HepG2 (cell line): ENCODE measurements at regions not wholly inside any gene's neighbourhood (a gene's known extent, or its start where the extent isn't known, plus 50 kb on each side); places are given as distances from the start of the nearest gene placed in this dataset.

ENCODE experiments used
- ATAC-seq: fragments of 200-7000 bp; cut with Tn5 transposase; 3 replicates; pipeline ENCODE4 v1.9.1; 2020; ENCODE audit warnings: mild to moderate bottlenecking, moderate library complexity
- BruUV-seq: library from RNA; stranded (reverse); fragments of 400-500 nt; replicated peaks from 2 replicates; lab custom pipeline; 2021; lab: Mats Ljungman, UMichigan
- CTCF ChIA-PET: fragments of 300-600 bp; formaldehyde crosslinking; extraction: SDS; loops from one replicate; lab custom pipeline; 2021; ENCODE audit warnings: low total read pairs, inconsistent platforms, low intra/inter-chr PET ratio; lab: Yijun Ruan, JAX
- POLR2A ChIA-PET: fragments of 350-600 bp; sonication (Branson Sonifier 250); formaldehyde crosslinking; loops from one replicate; lab custom pipeline; 2020; ENCODE audit warnings: antibody characterized with exemption, inconsistent platforms; lab: Yijun Ruan, JAX
- DNase-seq: peaks from one replicate; pipeline ENCODE4 v3.0.0-alpha.2; 2015; ENCODE audit warnings: low spot score
- FAIRE-seq: peaks from 3 replicates; lab custom pipeline; 2011; peaks lifted over from hg19 to GRCh38; lab: Jason Lieb, UNC
- H2AFZ ChIP-seq: one replicate; pipeline ENCODE4 v1.6.1; 2011; ENCODE audit warnings: low read length, inconsistent platforms
- H3K27ac ChIP-seq: fragments of 300-600 bp; 3 replicates; pipeline ENCODE4 v1.8.0; 2011; ENCODE audit warnings: mixed run types, mild to moderate bottlenecking, mixed read lengths, low read length, inconsistent platforms; ENCODE audit not compliant: insufficient read depth; ENCODE audit errors: extremely low read length
- H3K27me3 ChIP-seq, 2 experiments: fragments of 200-600 bp in 1 of 2; 2 replicates in 1 of 2; 3 replicates in 1 of 2; pipeline versions ENCODE4 v1.6.0 to v1.8.0; 2011; ENCODE audit warnings: low read length in 2 of 2, mild to moderate bottlenecking in 2 of 2, moderate library complexity in 2 of 2, inconsistent platforms in 1 of 2; ENCODE audit not compliant: insufficient read depth in 2 of 2, control insufficient read depth in 1 of 2
- H3K36me3 ChIP-seq, 2 experiments: fragments of 200-600 bp in 1 of 2; replicated peaks in 1 of 2; 2 replicates in 1 of 2; 3 replicates in 1 of 2; pipeline versions ENCODE4 v1.5.1 to v1.8.0; 2011; ENCODE audit warnings: low read length in 2 of 2, inconsistent platforms in 1 of 2; ENCODE audit not compliant: insufficient read depth in 2 of 2, control insufficient read depth in 1 of 2
- H3K4me1 ChIP-seq: 2 replicates; pipeline ENCODE4 v1.5.1; 2012; ENCODE audit warnings: low read length, inconsistent platforms; ENCODE audit not compliant: insufficient read depth
- H3K4me2 ChIP-seq: 2 replicates; pipeline ENCODE4 v1.6.0; 2011; ENCODE audit warnings: low read depth, low read length, inconsistent platforms
- H3K4me3 ChIP-seq, 3 experiments: fragments of 200-600 bp in 1 of 3; sonication (generic), shearing (Covaris generic) in 1 of 3; replicated peaks in 1 of 3; 2 replicates each; pipeline ENCODE4 v1.5.1; 2011 to 2016; ENCODE audit warnings: low read length in 3 of 3, inconsistent platforms in 2 of 3, low read depth in 2 of 3, mild to moderate bottlenecking in 2 of 3, control low read depth in 1 of 3, mixed read lengths in 1 of 3; ENCODE audit not compliant: insufficient read depth in 1 of 3
- H3K79me2 ChIP-seq: one replicate; pipeline ENCODE4 v1.6.1; 2011; ENCODE audit warnings: low read length, inconsistent platforms; ENCODE audit not compliant: insufficient read depth
- H3K9ac ChIP-seq: 2 replicates; pipeline ENCODE4 v1.6.0; 2011; ENCODE audit warnings: mild to moderate bottlenecking, low read depth, low read length, inconsistent platforms; ENCODE audit not compliant: insufficient read depth
- H3K9me3 ChIP-seq: 2 replicates; pipeline ENCODE4 v1.5.1; 2012; ENCODE audit warnings: mild to moderate bottlenecking, low read length
- H4K20me1 ChIP-seq: 2 replicates; pipeline ENCODE4 v1.6.0; 2011; ENCODE audit warnings: inconsistent platforms, mild to moderate bottlenecking, low read length, moderate library complexity; ENCODE audit not compliant: insufficient read depth
- ARNT ChIP-seq: fragments of 450-650 bp; IDR thresholded peaks from 2 replicates; pipeline ENCODE4 v1.6.1; 2017
- CBX5 ChIP-seq: sonication (generic); formaldehyde crosslinking; IDR thresholded peaks from 2 replicates; pipeline ENCODE4 v1.4.0; 2020; ENCODE audit warnings: missing genetic modification reagents, borderline replicate concordance
- KLF13 ChIP-seq: sonication (generic); formaldehyde crosslinking; IDR thresholded peaks from 2 replicates; pipeline ENCODE4 v1.4.0; 2020; ENCODE audit warnings: mild to moderate bottlenecking, missing genetic modification reagents
- NR2C2 ChIP-seq: sonication (generic); formaldehyde crosslinking; IDR thresholded peaks from 2 replicates; pipeline ENCODE4 v1.4.0; 2020; ENCODE audit warnings: missing genetic modification reagents, mild to moderate bottlenecking, moderate library complexity, borderline replicate concordance
- SUZ12 ChIP-seq: fragments of 150-350 bp; IDR thresholded peaks from 2 replicates; pipeline ENCODE4 v1.6.1; 2014; ENCODE audit warnings: low read depth, low read length
- TAF15 ChIP-seq: fragments of 200-400 bp; formaldehyde crosslinking; IDR thresholded peaks from one replicate; pipeline ENCODE4 v1.6.1; 2018; ENCODE audit warnings: mild to moderate bottlenecking, low read depth, low read length; ENCODE audit not compliant: poor library complexity, severe bottlenecking
- ZNF274 ChIP-seq: sonication (generic); formaldehyde crosslinking; IDR thresholded peaks from 2 replicates; pipeline ENCODE4 v1.5.1; 2020; ENCODE audit warnings: mild to moderate bottlenecking, missing genetic modification reagents
- ZNF354B ChIP-seq: sonication (generic); formaldehyde crosslinking; IDR thresholded peaks from 2 replicates; pipeline ENCODE4 v1.8.0; 2022; ENCODE audit warnings: mild to moderate bottlenecking, missing genetic modification reagents
- ZNF383 ChIP-seq: sonication (generic); formaldehyde crosslinking; IDR thresholded peaks from 2 replicates; pipeline ENCODE4 v1.4.0; 2020; ENCODE audit warnings: missing genetic modification reagents, mild to moderate bottlenecking, borderline replicate concordance
- ZNF550 ChIP-seq: sonication (generic); formaldehyde crosslinking; IDR thresholded peaks from 2 replicates; pipeline ENCODE4 v1.4.0; 2020; ENCODE audit warnings: mild to moderate bottlenecking, missing genetic modification reagents, borderline replicate concordance
- ZNF782 ChIP-seq: sonication (generic); formaldehyde crosslinking; IDR thresholded peaks from 2 replicates; pipeline ENCODE4 v1.4.0; 2020; ENCODE audit warnings: missing genetic modification reagents, mild to moderate bottlenecking, borderline replicate concordance
- in situ Hi-C: cut with HindIII; loops from 2 replicates; pipeline ENCODE4 v1.10.0; 2017; ENCODE audit warnings: low pct_unique_long_range_greater_than_20kb; ENCODE audit not compliant: extremely low pct_ligation_motif_present
- intact Hi-C: fragments of 100-400 bp; cut with micrococcal nuclease; formaldehyde crosslinking; loops from one replicate; pipeline ENCODE4 v1.10.0; 2022; ENCODE audit not compliant: unreplicated experiment
- TF ChIP-seq, protein P1 (sequence below): IDR thresholded peaks from 2 replicates; pipeline ENCODE4 v1.6.1; 2016; ENCODE audit warnings: missing biosample characterization, missing genetic modification reagents, low read depth
- TF ChIP-seq, protein P2 (sequence below): IDR thresholded peaks from 2 replicates; pipeline ENCODE4 v1.6.1; 2016; ENCODE audit warnings: low read depth
- TF ChIP-seq, protein P3 (sequence below): sonication (generic); formaldehyde crosslinking; IDR thresholded peaks from 2 replicates; pipeline ENCODE4 v1.4.0; 2020; ENCODE audit warnings: mild to moderate bottlenecking, missing genetic modification reagents
- TF ChIP-seq, protein P4 (sequence below): sonication (generic); formaldehyde crosslinking; IDR thresholded peaks from 2 replicates; pipeline ENCODE4 v1.4.0; 2020; ENCODE audit warnings: missing genetic modification reagents

DNA sequence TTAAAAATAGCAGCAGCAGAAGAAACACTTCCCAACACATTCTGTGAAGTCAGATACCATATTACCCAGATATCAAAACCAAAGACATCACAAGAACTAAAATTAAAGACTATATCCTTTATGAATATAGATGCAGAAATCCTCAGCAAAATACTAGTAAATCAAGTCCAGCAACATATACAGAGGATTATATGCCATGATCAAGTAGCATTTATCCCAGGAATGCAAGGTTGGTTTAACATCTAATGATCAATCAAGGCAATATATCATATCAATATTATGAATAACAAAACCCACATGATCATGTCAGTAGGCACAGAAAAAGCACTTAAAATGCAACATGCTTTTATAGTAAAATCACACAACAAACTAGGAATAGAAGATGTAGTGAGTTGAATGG, 88.1 kb downstream of the RPS24 start:
- Histone ChIP-seq H2AFZ (no peak overlapping the region), H3K4me2 (no peak overlapping the region), H3K9ac (no peak overlapping the region), H4K20me1 (no peaks in the 10 kb centered on the region), H3K36me3 (no peaks in the 10 kb centered on the region), H3K79me2 (no peaks in the 10 kb centered on the region), H3K27ac (no peak overlapping the region), H3K27me3 (peaks cover 0 to 4% of the 10 kb centered on the region in 2 experiments; a peak in 1 of 5 replicates), H3K4me1 (no peaks in the 10 kb centered on the region), H3K9me3 (no peaks in the 10 kb centered on the region; the same call in 1 of the 2 replicates), H3K4me3 (no peak overlapping the region)
- ATAC-seq: no peak
- CTCF ChIA-PET: no interaction called here
- no TSS peak for BruUV-seq
- no peak for FAIRE-seq
- in situ Hi-C loops: no loop called here
- intact Hi-C loops: no loop called here
- DNase-seq: no peak
- POLR2A ChIA-PET: no interaction called here
- TF ChIP-seq, protein P1, sequence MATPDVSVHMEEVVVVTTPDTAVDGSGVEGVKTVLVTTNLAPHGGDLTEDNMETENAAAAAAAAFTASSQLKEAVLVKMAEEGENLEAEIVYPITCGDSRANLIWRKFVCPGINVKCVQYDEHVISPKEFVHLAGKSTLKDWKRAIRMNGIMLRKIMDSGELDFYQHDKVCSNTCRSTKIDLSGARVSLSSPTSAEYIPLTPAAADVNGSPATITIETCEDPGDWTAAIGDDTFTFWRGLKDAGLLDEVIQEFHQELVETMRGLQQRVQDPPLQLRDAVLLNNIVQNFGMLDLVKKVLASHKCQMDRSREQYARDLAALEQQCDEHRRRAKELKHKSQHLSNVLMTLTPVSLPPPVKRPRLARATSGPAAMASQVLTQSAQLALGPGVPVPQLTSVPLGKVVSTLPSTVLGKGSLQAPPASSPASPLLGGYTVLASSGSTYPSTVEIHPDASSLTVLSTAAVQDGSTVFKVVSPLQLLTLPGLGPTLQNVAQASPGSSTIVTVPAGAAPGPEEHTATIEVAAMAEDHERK (CRISPR knock-in tag): no peak
- TF ChIP-seq KLF13 (CRISPR knock-in tag) (no peak), SUZ12 (no peak), ZNF550 (CRISPR knock-in tag) (no peak), ZNF782 (CRISPR knock-in tag) (no peak), CBX5 (CRISPR knock-in tag) (no peak), ARNT (no peak), ZNF354B (CRISPR knock-in tag) (no peak), ZNF383 (no peak), NR2C2 (CRISPR knock-in tag) (no peak), TAF15 (no peak), ZNF274 (no peak)
- TF ChIP-seq, protein P2, sequence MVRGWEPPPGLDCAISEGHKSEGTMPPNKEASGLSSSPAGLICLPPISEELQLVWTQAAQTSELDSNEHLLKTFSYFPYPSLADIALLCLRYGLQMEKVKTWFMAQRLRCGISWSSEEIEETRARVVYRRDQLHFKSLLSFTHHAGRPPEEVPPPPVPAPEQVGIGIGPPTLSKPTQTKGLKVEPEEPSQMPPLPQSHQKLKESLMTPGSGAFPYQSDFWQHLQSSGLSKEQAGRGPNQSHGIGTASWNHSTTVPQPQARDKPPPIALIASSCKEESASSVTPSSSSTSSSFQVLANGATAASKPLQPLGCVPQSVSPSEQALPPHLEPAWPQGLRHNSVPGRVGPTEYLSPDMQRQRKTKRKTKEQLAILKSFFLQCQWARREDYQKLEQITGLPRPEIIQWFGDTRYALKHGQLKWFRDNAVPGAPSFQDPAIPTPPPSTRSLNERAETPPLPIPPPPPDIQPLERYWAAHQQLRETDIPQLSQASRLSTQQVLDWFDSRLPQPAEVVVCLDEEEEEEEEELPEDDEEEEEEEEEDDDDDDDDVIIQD (CRISPR knock-in tag): no peak
- TF ChIP-seq, protein P3, sequence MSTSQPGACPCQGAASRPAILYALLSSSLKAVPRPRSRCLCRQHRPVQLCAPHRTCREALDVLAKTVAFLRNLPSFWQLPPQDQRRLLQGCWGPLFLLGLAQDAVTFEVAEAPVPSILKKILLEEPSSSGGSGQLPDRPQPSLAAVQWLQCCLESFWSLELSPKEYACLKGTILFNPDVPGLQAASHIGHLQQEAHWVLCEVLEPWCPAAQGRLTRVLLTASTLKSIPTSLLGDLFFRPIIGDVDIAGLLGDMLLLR (CRISPR knock-in tag): no peak
- TF ChIP-seq, protein P4, sequence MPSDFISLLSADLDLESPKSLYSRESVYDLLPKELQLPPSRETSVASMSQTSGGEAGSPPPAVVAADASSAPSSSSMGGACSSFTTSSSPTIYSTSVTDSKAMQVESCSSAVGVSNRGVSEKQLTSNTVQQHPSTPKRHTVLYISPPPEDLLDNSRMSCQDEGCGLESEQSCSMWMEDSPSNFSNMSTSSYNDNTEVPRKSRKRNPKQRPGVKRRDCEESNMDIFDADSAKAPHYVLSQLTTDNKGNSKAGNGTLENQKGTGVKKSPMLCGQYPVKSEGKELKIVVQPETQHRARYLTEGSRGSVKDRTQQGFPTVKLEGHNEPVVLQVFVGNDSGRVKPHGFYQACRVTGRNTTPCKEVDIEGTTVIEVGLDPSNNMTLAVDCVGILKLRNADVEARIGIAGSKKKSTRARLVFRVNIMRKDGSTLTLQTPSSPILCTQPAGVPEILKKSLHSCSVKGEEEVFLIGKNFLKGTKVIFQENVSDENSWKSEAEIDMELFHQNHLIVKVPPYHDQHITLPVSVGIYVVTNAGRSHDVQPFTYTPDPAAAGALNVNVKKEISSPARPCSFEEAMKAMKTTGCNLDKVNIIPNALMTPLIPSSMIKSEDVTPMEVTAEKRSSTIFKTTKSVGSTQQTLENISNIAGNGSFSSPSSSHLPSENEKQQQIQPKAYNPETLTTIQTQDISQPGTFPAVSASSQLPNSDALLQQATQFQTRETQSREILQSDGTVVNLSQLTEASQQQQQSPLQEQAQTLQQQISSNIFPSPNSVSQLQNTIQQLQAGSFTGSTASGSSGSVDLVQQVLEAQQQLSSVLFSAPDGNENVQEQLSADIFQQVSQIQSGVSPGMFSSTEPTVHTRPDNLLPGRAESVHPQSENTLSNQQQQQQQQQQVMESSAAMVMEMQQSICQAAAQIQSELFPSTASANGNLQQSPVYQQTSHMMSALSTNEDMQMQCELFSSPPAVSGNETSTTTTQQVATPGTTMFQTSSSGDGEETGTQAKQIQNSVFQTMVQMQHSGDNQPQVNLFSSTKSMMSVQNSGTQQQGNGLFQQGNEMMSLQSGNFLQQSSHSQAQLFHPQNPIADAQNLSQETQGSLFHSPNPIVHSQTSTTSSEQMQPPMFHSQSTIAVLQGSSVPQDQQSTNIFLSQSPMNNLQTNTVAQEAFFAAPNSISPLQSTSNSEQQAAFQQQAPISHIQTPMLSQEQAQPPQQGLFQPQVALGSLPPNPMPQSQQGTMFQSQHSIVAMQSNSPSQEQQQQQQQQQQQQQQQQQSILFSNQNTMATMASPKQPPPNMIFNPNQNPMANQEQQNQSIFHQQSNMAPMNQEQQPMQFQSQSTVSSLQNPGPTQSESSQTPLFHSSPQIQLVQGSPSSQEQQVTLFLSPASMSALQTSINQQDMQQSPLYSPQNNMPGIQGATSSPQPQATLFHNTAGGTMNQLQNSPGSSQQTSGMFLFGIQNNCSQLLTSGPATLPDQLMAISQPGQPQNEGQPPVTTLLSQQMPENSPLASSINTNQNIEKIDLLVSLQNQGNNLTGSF (CRISPR knock-in tag): no peak
